ENCODE measurements at regions not wholly inside any gene's neighbourhood (a gene's known extent, or its start where the extent isn't known, plus 50 kb on each side); places are given as distances from the start of the nearest gene placed in this dataset.

DNA sequence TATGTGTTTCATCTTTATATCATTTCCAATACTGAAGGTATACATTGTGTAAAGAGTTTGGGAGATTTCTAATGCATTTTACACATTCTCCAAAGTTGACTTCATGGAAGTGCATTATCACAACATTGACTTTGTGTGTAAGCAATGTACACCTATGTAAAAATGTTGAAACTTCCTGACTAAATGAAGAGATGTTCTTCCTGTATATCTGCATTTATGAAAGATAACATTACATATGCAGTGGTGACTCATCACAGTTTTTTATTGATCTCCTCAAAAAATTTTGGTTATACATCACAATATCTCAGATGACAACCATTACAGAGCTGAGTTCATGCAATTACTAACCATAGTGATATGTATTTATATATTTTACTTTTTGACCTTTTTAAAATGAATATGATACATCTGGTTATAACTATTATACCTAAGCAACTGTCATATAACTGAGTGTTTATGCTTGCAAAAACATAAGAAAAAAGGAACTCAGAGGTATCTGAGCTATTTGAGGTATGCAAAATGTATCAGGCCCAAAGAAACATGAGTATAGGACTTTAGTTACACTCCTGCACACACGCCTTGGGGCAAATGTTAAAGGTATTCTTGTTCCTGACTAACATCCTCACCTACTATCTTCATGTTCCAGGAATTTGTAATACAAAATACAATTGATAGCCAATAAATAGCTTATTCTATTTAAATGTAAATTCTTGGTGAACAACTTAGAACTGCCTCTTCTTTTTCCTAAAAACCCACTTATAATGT is 88.2 kb upstream of the OLFM3 start:
- TF ChIP-seq, protein P1, sequence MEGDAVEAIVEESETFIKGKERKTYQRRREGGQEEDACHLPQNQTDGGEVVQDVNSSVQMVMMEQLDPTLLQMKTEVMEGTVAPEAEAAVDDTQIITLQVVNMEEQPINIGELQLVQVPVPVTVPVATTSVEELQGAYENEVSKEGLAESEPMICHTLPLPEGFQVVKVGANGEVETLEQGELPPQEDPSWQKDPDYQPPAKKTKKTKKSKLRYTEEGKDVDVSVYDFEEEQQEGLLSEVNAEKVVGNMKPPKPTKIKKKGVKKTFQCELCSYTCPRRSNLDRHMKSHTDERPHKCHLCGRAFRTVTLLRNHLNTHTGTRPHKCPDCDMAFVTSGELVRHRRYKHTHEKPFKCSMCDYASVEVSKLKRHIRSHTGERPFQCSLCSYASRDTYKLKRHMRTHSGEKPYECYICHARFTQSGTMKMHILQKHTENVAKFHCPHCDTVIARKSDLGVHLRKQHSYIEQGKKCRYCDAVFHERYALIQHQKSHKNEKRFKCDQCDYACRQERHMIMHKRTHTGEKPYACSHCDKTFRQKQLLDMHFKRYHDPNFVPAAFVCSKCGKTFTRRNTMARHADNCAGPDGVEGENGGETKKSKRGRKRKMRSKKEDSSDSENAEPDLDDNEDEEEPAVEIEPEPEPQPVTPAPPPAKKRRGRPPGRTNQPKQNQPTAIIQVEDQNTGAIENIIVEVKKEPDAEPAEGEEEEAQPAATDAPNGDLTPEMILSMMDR (IDR thresholded peaks at IDR 0.05; ENCODE audit: insufficient read depth, low read length, poor library complexity, severe bottlenecking) = no peak
- no peak for DNase-seq (ENCODE audit: low read depth)
- Histone ChIP-seq H3K36me3 (ENCODE audit: control insufficient read depth, insufficient read depth, low read length) (no peaks in the 10 kb centered on the region), H3K27me3 (ENCODE audit: control insufficient read depth, insufficient read depth, low read length) (no peaks in the 10 kb centered on the region), H3K4me3 (ENCODE audit: low read depth, low read length) (no peak overlapping the region)

DNA sequence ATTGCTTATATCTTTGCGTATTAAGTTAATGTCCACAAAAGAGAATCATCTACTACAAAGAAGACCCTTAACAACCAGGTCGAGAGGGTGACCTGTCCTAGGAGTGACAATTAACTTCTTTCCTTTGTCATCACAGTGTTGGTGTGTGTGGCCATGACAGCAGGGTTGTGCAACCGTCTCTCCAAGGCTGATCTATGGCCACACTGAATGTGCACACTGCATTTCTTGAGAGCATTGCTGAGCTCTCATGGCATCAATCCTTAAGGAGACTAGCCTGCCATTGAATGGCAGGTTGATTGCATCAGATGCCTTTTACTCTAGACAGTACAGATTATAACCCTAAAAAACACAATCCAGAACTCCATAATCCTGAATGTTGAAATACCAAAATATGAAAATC is 86.5 kb upstream of the OLFM3 start:
- TF ChIP-seq, protein P1 (IDR thresholded peaks at IDR 0.05; ENCODE audit: insufficient read depth, low read length, poor library complexity, severe bottlenecking) = no peak
- no peak for DNase-seq (ENCODE audit: low read depth)
- Histone ChIP-seq H3K27me3 (ENCODE audit: control insufficient read depth, insufficient read depth, low read length) (no peaks in the 10 kb centered on the region), H3K36me3 (ENCODE audit: control insufficient read depth, insufficient read depth, low read length) (no peaks in the 10 kb centered on the region), H3K4me3 (ENCODE audit: low read depth, low read length) (no peak overlapping the region)

DNA sequence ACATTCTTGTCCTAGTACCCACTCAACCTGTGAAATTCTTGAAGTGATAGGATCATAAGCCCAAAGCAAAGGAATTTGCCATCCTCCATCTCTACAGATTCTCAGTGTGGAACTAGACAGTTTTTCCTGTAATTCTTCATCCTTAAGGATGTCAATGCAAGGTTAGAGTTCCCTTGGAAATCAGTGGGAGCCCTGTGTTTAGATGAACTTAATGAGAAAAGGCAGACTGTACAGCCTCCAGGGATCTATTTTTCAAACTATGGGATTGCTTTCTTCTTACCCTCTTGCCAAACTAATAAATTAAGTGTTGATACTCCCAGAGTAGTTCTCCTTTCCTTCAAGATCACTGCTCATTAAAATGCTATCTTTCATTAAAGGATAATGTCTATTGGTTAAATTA is 78.1 kb upstream of the OLFM3 start:
- H3K4me3 ChIP-seq (ENCODE audit: low read depth, low read length) = no peak overlapping the region

DNA sequence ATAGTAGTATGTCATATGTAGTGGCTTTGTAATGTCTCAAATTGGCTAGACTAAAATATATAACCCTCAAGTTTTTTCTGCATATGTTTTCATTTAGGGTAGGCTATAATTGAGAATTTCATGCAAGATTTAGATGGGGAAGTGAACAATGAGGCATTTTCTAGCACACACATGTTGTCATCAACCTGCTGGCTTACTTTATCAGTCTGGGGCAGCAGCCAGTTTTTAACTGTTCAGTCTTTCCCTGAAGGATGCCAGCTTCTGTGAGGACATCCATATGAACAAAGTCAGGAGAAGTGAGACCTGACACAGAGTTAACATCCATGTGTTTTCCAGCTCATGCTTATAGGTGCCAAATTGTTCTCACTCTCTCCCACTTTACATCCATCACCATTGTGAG is 74.7 kb upstream of the OLFM3 start:
- TF ChIP-seq, protein P1 (IDR thresholded peaks at IDR 0.05; ENCODE audit: insufficient read depth, low read length, poor library complexity, severe bottlenecking) = no peak
- Histone ChIP-seq H3K36me3 (ENCODE audit: control insufficient read depth, insufficient read depth, low read length) (no peaks in the 10 kb centered on the region), H3K27me3 (ENCODE audit: control insufficient read depth, insufficient read depth, low read length) (no peaks in the 10 kb centered on the region), H3K4me3 (ENCODE audit: low read depth, low read length) (no peak overlapping the region)
- DNase-seq (ENCODE audit: low read depth) = no peak

More for the DNA sequence above, 78.1 kb upstream of the OLFM3 start:
- H3K27me3 ChIP-seq (ENCODE audit: control insufficient read depth, insufficient read depth, low read length) = no peaks in the 10 kb centered on the region
- H3K36me3 ChIP-seq (ENCODE audit: control insufficient read depth, insufficient read depth, low read length) = no peaks in the 10 kb centered on the region
- DNase-seq (ENCODE audit: low read depth) = no peak
- TF ChIP-seq, protein P1 (IDR thresholded peaks at IDR 0.05; ENCODE audit: insufficient read depth, low read length, poor library complexity, severe bottlenecking) = no peak

DNA sequence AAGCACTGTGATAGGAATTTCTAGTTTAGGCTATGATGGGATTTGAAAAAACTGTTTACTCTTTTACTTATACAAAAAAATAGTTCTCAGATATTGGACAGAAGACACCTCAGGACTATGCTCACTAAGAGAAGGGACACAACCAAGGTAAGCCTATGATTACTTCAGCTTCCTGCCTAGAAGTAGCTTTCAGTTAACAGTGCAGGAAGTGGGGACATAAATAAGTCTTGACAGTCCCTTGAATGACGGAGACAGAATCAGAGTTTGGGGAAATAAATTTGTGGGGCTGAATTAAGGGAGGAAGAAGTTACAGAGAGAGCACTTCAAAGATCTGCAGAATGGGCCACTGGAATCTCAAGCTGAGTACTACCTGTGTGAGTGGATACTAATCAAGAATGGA is 53.8 kb upstream of the OLFM3 start:
- H3K4me3 ChIP-seq (ENCODE audit: low read depth, low read length) = no peak overlapping the region
- H3K36me3 ChIP-seq (ENCODE audit: control insufficient read depth, insufficient read depth, low read length) = no peaks in the 10 kb centered on the region
- H3K27me3 ChIP-seq (ENCODE audit: control insufficient read depth, insufficient read depth, low read length) = no peaks in the 10 kb centered on the region
- DNase-seq (ENCODE audit: low read depth) = no peak
- TF ChIP-seq, protein P1 (IDR thresholded peaks at IDR 0.05; ENCODE audit: insufficient read depth, low read length, poor library complexity, severe bottlenecking) = no peak

DNA sequence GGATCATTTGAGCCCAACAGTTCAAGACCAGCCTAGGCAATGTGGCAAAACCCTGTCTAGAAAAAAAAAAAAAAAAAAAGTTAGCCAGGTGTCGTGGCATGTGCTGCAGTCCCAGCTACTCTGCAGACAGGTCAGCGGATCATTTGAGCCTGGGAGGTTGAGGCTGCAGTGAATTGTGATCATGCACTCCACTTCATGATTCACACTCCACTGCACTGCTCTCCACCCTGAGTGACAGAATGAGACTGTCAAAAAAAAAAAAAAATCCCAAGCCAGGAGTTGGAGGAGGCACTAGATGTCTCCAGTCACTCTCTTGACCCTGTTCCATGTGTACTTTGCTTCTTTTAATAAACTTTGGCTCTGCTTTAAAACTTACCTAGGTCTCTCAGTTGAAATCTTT is 51.0 kb upstream of the OLFM3 start:
- Histone ChIP-seq H3K36me3 (ENCODE audit: control insufficient read depth, insufficient read depth, low read length) (no peaks in the 10 kb centered on the region), H3K4me3 (ENCODE audit: low read depth, low read length) (no peak overlapping the region), H3K27me3 (ENCODE audit: control insufficient read depth, insufficient read depth, low read length) (no peaks in the 10 kb centered on the region)
- DNase-seq (ENCODE audit: low read depth) = no peak
- TF ChIP-seq, protein P1 (IDR thresholded peaks at IDR 0.05; ENCODE audit: insufficient read depth, low read length, poor library complexity, severe bottlenecking) = no peak

Data from kidney epithelial cell (primary cell).